HEK293T (cell line): ENCODE measurements at regions not wholly inside any gene's neighbourhood (a gene's known extent, or its start where the extent isn't known, plus 50 kb on each side); places are given as distances from the start of the nearest gene placed in this dataset.

Experiments
- CTCF ChIA-PET: fragments of 350-600 bp; formaldehyde crosslinking; extraction: SDS; loops from one replicate; lab custom pipeline; 2021; ENCODE audit warnings: antibody characterized with exemption, inconsistent platforms; lab: Yijun Ruan, JAX
- POLR2A ChIA-PET: fragments of 350-600 bp; formaldehyde crosslinking; extraction: SDS; loops from one replicate; lab custom pipeline; 2020; ENCODE audit warnings: antibody characterized with exemption, inconsistent platforms; lab: Yijun Ruan, JAX
- DNase-seq: peaks from one replicate; pipeline ENCODE4 v3.0.0; 2012; ENCODE audit warnings: mixed read lengths; ENCODE audit errors: extremely low spot score
- ARNT ChIP-seq: fragments of 450-650 bp; IDR thresholded peaks from 2 replicates; pipeline ENCODE4 v1.6.1; 2017; ENCODE audit warnings: mild to moderate bottlenecking
- BHLHE40 ChIP-seq: fragments of 450-650 bp; IDR thresholded peaks from 2 replicates; pipeline ENCODE4 v1.6.1; 2016; ENCODE audit warnings: mild to moderate bottlenecking, moderate library complexity, borderline replicate concordance
- CTBP1 ChIP-seq: fragments of 450-650 bp; IDR thresholded peaks from 2 replicates; pipeline ENCODE4 v1.6.1; 2016; ENCODE audit warnings: borderline replicate concordance
- ELF4 ChIP-seq: fragments of 450-650 bp; IDR thresholded peaks from 2 replicates; pipeline ENCODE4 v1.6.1; 2017; ENCODE audit warnings: antibody characterized with exemption
- FOXA1 ChIP-seq: fragments of 450-650 bp; IDR thresholded peaks from 2 replicates; pipeline ENCODE4 v1.6.1; 2016; ENCODE audit warnings: mild to moderate bottlenecking
- FOXK2 ChIP-seq: fragments of 450-650 bp; IDR thresholded peaks from 2 replicates; pipeline ENCODE4 v1.6.1; 2016; ENCODE audit warnings: mild to moderate bottlenecking
- FOXM1 ChIP-seq: fragments of 450-650 bp; IDR thresholded peaks from 2 replicates; pipeline ENCODE4 v1.6.1; 2017; ENCODE audit warnings: mild to moderate bottlenecking, borderline replicate concordance
- HDGF ChIP-seq: fragments of 450-650 bp; IDR thresholded peaks from 2 replicates; pipeline ENCODE4 v1.6.1; 2017; ENCODE audit warnings: antibody characterized with exemption, borderline replicate concordance
- L3MBTL2 ChIP-seq: fragments of 450-650 bp; conservative IDR thresholded peaks from 2 replicates; pipeline ENCODE4 v1.6.1; 2016; ENCODE audit warnings: mild to moderate bottlenecking
- LEF1 ChIP-seq: fragments of 450-650 bp; IDR thresholded peaks from 2 replicates; pipeline ENCODE4 v1.6.1; 2017; ENCODE audit warnings: mild to moderate bottlenecking, borderline replicate concordance
- NFRKB ChIP-seq: fragments of 450-650 bp; IDR thresholded peaks from 2 replicates; pipeline ENCODE4 v1.6.1; 2016; ENCODE audit warnings: mild to moderate bottlenecking, moderate library complexity
- PKNOX1 ChIP-seq: fragments of 450-650 bp; IDR thresholded peaks from 2 replicates; pipeline ENCODE4 v1.6.1; 2016
- SP1 ChIP-seq: fragments of 450-650 bp; IDR thresholded peaks from 2 replicates; pipeline ENCODE4 v1.6.1; 2017
- SUZ12 ChIP-seq: fragments of 450-650 bp; IDR thresholded peaks from 2 replicates; pipeline ENCODE4 v1.6.1; 2016; ENCODE audit warnings: mild to moderate bottlenecking
- TARDBP ChIP-seq: fragments of 450-650 bp; IDR thresholded peaks from 2 replicates; pipeline ENCODE4 v1.6.1; 2016
- ZNF384 ChIP-seq: fragments of 450-650 bp; IDR thresholded peaks from 2 replicates; pipeline ENCODE4 v1.6.1; 2016

DNA sequence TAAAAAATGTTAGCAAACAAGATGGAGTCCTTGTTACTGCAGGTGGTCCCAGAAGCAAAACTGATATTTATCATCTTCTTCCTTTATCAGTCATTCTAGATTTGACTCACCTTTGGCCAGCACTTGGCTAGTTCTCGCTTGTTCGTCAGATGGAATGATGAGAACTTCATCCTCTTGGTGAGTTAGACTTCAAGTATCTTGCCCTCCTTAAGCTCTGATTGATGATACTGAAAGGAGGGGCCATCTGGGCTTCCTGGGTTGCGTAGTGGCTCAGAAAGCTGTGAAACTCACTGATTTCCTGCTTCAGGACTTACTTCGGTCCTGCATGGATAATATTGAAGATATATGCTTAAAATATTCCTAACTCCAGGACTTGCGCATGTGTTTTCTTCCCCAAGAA is 1248.2 kb upstream of the CDH9 start:
- no peak for DNase-seq
- ChIA-PET CTCF (no interaction called here), POLR2A (no interaction called here)
- no peak for TF ChIP-seq TARDBP
- TF ChIP-seq ARNT: no peak
- no peak for TF ChIP-seq LEF1
- TF ChIP-seq FOXA1: no peak
- TF ChIP-seq ZNF384: no peak
- TF ChIP-seq FOXM1: no peak
- no peak for TF ChIP-seq PKNOX1
- no peak for TF ChIP-seq L3MBTL2
- TF ChIP-seq NFRKB: no peak
- no peak for TF ChIP-seq ELF4
- TF ChIP-seq FOXK2: no peak
- TF ChIP-seq BHLHE40: no peak
- no peak for TF ChIP-seq CTBP1
- TF ChIP-seq SP1: no peak
- TF ChIP-seq SUZ12: no peak

DNA sequence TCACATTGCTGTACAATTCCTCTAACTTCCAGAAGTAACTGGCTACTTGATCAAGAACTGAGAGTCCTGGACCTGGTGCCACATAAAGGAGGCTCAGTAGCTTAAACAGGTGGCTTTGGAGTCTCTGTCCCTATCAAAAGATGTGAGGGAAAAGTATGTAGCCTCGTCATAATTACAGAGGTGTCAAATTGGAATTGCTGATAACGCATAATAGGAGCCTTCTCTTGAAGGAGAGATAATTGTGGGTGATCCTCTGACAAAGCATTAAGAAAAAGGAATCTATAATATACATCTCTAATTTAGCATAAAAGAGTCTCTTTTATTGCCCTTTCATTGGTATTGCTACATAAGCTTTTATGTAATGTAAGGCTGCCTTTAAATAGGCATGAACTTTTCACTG is 1246.4 kb upstream of the CDH9 start:
- no peak for TF ChIP-seq FOXA1
- CTCF ChIA-PET: no interaction called here

DNA sequence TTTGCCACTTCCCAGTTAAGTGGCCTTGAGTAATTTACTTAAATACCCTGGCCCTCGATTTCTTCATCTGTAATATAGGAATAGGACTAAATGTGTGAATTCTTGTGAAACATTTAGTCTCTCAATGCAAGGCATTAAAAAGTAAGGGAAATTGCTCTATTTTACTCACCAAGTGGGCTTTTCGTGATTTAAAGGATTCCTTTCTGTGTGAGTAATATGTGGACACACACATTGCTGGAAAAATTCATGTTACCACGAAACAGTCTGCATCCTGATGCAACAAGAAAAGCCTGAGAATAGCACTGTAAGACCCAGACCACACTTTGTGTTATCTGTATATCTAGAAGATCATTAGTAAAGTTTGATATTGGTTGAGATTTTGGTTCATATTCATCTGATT is 1243.0 kb upstream of the CDH9 start:
- POLR2A ChIA-PET: no interaction called here
- CTCF ChIA-PET: no interaction called here
- no peak for DNase-seq
- no peak for TF ChIP-seq LEF1
- no peak for TF ChIP-seq FOXM1
- TF ChIP-seq ELF4: no peak
- TF ChIP-seq SUZ12: no peak
- no peak for TF ChIP-seq BHLHE40
- TF ChIP-seq PKNOX1: no peak
- TF ChIP-seq ZNF384: no peak
- no peak for TF ChIP-seq HDGF

More for the DNA sequence above, 1246.4 kb upstream of the CDH9 start:
- POLR2A ChIA-PET: no interaction called here
- DNase-seq: no peak

DNA sequence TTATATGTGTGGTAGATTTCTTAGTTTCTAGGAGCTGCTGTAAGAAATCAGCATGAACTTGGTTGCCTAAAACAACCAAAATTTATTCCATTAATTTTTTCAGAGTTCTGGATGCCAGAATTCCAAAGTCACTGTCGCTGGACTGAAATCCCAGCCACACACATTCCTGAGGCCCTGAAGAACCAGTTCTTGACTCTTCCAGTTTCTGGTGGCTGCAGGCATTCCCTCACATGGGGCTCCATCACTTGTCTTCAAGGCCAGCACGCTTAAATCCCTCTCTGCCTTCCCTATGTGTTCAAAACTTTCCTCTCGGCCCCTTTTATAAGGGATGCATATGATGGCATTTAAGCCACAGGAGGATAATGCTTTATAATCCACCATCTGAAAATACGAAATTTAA is 1237.5 kb upstream of the CDH9 start:
- TF ChIP-seq SP1 (no peak), BHLHE40 (no peak), LEF1 (no peak), FOXK2 (no peak), HDGF (no peak), FOXA1 (no peak), PKNOX1 (no peak), L3MBTL2 (no peak), NFRKB (no peak), SUZ12 (no peak)
- ChIA-PET POLR2A (no interaction called here), CTCF (no interaction called here)
- DNase-seq: no peak

- TF ChIP-seq NFRKB (no peak), FOXA1 (no peak), BHLHE40 (no peak), HDGF (no peak), ARNT (no peak), SUZ12 (no peak), CTBP1 (no peak), ZNF384 (no peak), FOXM1 (no peak)
- ChIA-PET POLR2A (no interaction called here), CTCF (no interaction called here)
Measured at GRCh38 chr5:28269978-28270377, 1231.6 kb upstream of the CDH9 start.

GRCh38 chr5:28265877-28266276 is 1227.5 kb upstream of the CDH9 start:
- no peak for DNase-seq
- TF ChIP-seq FOXA1 (no peak), LEF1 (no peak), PKNOX1 (no peak), NFRKB (no peak), BHLHE40 (no peak), FOXM1 (no peak), TARDBP (no peak), ARNT (no peak), FOXK2 (no peak), CTBP1 (no peak), SP1 (no peak), ZNF384 (no peak), SUZ12 (no peak), HDGF (no peak), ELF4 (no peak)
- ChIA-PET CTCF (no interaction called here), POLR2A (no interaction called here)

More at GRCh38 chr5:28269978-28270377, 1231.6 kb upstream of the CDH9 start:
- DNase-seq: no peak
